ENCODE measurements at regions not wholly inside any gene's neighbourhood (a gene's known extent, or its start where the extent isn't known, plus 50 kb on each side); places are given as distances from the start of the nearest gene placed in this dataset.

GRCh38 chr18:32884543-32884942 lies 111.7 kb upstream of the KLHL14 start:
- no peak for TF ChIP-seq TCF7 (IDR thresholded peaks at IDR 0.05; ENCODE audit: borderline replicate concordance)
- TF ChIP-seq, protein P1, sequence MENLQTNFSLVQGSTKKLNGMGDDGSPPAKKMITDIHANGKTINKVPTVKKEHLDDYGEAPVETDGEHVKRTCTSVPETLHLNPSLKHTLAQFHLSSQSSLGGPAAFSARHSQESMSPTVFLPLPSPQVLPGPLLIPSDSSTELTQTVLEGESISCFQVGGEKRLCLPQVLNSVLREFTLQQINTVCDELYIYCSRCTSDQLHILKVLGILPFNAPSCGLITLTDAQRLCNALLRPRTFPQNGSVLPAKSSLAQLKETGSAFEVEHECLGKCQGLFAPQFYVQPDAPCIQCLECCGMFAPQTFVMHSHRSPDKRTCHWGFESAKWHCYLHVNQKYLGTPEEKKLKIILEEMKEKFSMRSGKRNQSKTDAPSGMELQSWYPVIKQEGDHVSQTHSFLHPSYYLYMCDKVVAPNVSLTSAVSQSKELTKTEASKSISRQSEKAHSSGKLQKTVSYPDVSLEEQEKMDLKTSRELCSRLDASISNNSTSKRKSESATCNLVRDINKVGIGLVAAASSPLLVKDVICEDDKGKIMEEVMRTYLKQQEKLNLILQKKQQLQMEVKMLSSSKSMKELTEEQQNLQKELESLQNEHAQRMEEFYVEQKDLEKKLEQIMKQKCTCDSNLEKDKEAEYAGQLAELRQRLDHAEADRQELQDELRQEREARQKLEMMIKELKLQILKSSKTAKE (IDR thresholded peaks at IDR 0.05; ENCODE audit: low read depth, poor library complexity, severe bottlenecking): no peak
- no peak for TF ChIP-seq POLR2A (IDR thresholded peaks at IDR 0.05; ENCODE audit: low read depth, low read length)
- TF ChIP-seq KAT2A (conservative IDR thresholded peaks at IDR 0.05; ENCODE audit: control insufficient read depth, low read depth, low read length): no peak
- TF ChIP-seq MAX (IDR thresholded peaks at IDR 0.05; ENCODE audit: low read depth, low read length): no peak
- TF ChIP-seq NR2C1 (IDR thresholded peaks at IDR 0.05): no peak
- TF ChIP-seq EZH2 (IDR thresholded peaks at IDR 0.05; ENCODE audit: borderline replicate concordance, control insufficient read depth, low read depth, low read length): no peak
- no peak for TF ChIP-seq CHD1 (IDR thresholded peaks at IDR 0.05; ENCODE audit: low read depth, low read length)
- no peak for TF ChIP-seq ZSCAN29 (IDR thresholded peaks at IDR 0.05)
- no peak for TF ChIP-seq RAD21 (IDR thresholded peaks at IDR 0.05; ENCODE audit: insufficient read depth, low read depth, low read length)

Data from GM12878 (cell line).